Fibroblast of pulmonary artery (primary cell): ENCODE measurements at regions not wholly inside any gene's neighbourhood (a gene's known extent, or its start where the extent isn't known, plus 50 kb on each side); places are given as distances from the start of the nearest gene placed in this dataset.

Experiments used
- DNase-seq: peaks from one replicate; pipeline ENCODE4 v3.0.0-alpha.2; 2010; ENCODE audit warnings: low read depth
- H3K4me3 ChIP-seq: replicated peaks from 2 replicates; pipeline ENCODE4 v1.5.1; 2011; ENCODE audit warnings: low read depth, mild to moderate bottlenecking, control low read depth, low read length, moderate library complexity
- CTCF ChIP-seq: IDR thresholded peaks from 2 replicates; pipeline ENCODE4 v1.5.1; 2011; ENCODE audit warnings: mild to moderate bottlenecking, control low read depth, low read length, inconsistent platforms; ENCODE audit errors: missing control alignments

GRCh38 chr5:143495110-143495509 is 91.6 kb upstream of the NR3C1 start:
- no peak overlapping the region for H3K4me3 ChIP-seq
- TF ChIP-seq CTCF = no peak
- peak; percentile 66 for DNase-seq

GRCh38 chr5:143494595-143494994 is 91.1 kb upstream of the NR3C1 start:
- no peak for TF ChIP-seq CTCF
- no peak overlapping the region for H3K4me3 ChIP-seq
- no peak for DNase-seq

GRCh38 chr5:143494162-143494561 is 90.7 kb upstream of the NR3C1 start:
- H3K4me3 ChIP-seq = no peak overlapping the region
- DNase-seq = peak; percentile 83
- TF ChIP-seq CTCF = no peak

GRCh38 chr5:143492783-143493182 is 89.3 kb upstream of the NR3C1 start:
- no peak overlapping the region for H3K4me3 ChIP-seq
- no peak for DNase-seq
- no peak for TF ChIP-seq CTCF

GRCh38 chr5:143491646-143492045 is 88.2 kb upstream of the NR3C1 start:
- H3K4me3 ChIP-seq = no peak overlapping the region
- DNase-seq = no peak
- TF ChIP-seq CTCF = no peak

DNA sequence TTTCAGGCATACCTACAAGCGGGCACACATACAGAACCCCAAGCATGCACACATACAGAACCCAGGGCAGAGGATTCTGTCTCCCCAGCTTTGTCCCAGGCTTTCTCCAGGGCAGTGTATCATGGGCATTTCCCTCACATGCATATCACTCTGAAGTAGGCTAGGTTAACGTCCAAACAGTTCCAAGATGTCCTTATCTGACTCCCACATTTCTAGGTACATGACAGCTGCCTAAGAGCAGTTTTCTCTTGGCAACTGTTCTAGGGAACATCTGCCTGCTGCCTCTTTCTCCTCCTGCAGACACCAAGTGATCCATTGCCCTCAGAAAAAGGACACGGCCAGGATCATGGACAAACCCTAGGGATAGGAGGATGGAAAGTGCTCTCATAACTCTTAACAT is 84.9 kb upstream of the NR3C1 start:
- no peak for TF ChIP-seq CTCF
- DNase-seq = no peak
- no peak overlapping the region for H3K4me3 ChIP-seq

- no peak overlapping the region for H3K4me3 ChIP-seq
- DNase-seq = no peak
- TF ChIP-seq CTCF = no peak
Measured at GRCh38 chr5:143484601-143485000, 81.1 kb upstream of the NR3C1 start.
